Psoas muscle (tissue), 7 donors: ENCODE measurements at regions not wholly inside any gene's neighbourhood (a gene's known extent, or its start where the extent isn't known, plus 50 kb on each side); places are given as distances from the start of the nearest gene placed in this dataset.
"Not testable (repeated sequence)": the region's sequence is repeated elsewhere in the genome, so short reads cannot be mapped to it uniquely, and the experiment has no call there.

Source experiments
- ATAC-seq, 4 donors: fragments of 200-7000 bp; cut with Tn5 transposase; one replicate each; pipeline ENCODE4 v1.9.1; 2020; ENCODE audit warnings: moderate library complexity in 3 of 4, mild to moderate bottlenecking in 2 of 4
- DNase-seq, 2 donors: peaks; one replicate each; pipeline ENCODE4 v3.0.0-alpha.2; 2020
- H3K27ac ChIP-seq: fragments of 200-600 bp; one replicate; pipeline ENCODE4 v1.8.0; 2022
- H3K27me3 ChIP-seq, 3 donors: fragments of 200-600 bp in 1 of 3; one replicate each; pipeline versions ENCODE4 v1.6.1 to v1.8.0; 2013 to 2022; ENCODE audit warnings: low read length in 2 of 3, mild to moderate bottlenecking in 2 of 3, moderate library complexity in 1 of 3; ENCODE audit not compliant: insufficient read depth in 3 of 3
- H3K36me3 ChIP-seq, 2 donors: fragments of 200-600 bp in 1 of 2; one replicate each; pipeline versions ENCODE4 v1.6.1 to v1.8.0; 2013 to 2022; ENCODE audit warnings: low read depth in 1 of 2, mild to moderate bottlenecking in 1 of 2, moderate library complexity in 1 of 2; ENCODE audit not compliant: insufficient read depth in 1 of 2
- H3K4me1 ChIP-seq: fragments of 200-600 bp; one replicate; pipeline ENCODE4 v1.8.0; 2022
- H3K4me3 ChIP-seq: fragments of 200-600 bp; one replicate; pipeline ENCODE4 v1.8.0; 2022; ENCODE audit warnings: mild to moderate bottlenecking
- H3K9me3 ChIP-seq: fragments of 200-600 bp; one replicate; pipeline ENCODE4 v1.8.0; 2022
- WGBS, 3 donors: extraction: QIAGEN DNeasy Blood & Tissue Kit; methylation state at CpG; one replicate each; pipeline versions ENCODE4 v1.1.6 to v1.1.7; 2013; 5-methylcytosine and 5-hydroxymethylcytosine counted together
- intact Hi-C, 2 donors: fragments of 100-400 bp; cut with DNase I; formaldehyde crosslinking; loops; one replicate each; pipeline versions ENCODE4 v1.11.0 to v1.14.2; 2022
- TF ChIP-seq, protein P1 (sequence below): fragments of 200-600 bp; IDR thresholded peaks from one replicate; pipeline ENCODE4 v1.8.0; 2022; ENCODE audit warnings: antibody characterized with exemption
- donor health status: healthy with polysubstance abuse.
- donor health status: DM: no; HTN: no; CAD: no; lungs with moderate emphysema.
- donor health status: Bipolar disorder and iron deficiency.
- donor health status: healthy.
- donor health status: DM: yes; HTN: yes; CAD: no.
- donor health status: DM: no; HTN: no; CAD: no.
- donor health status: DM: yes; HTN: yes; CAD: no.

DNA sequence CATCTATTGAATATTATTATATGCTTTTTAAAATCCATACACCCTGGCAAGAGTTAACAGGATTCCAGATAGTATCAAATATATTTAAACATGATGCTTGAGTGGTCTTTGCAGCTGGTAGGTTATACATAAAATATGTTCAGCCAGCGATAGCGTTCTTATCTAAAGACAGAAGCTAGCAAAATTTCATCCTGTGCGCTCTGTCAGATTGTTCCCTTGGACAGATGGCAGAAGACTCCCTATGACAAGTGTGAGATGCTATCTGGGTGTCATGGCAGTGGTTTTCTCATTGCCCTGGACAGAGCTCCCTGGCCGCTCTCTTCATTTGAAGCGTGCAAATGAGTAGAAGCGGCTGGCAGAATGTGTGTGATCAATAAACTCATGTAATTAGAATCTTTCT lies 175.2 kb upstream of the SOX14 start:
- intact Hi-C loops, result no loop called here

DNA sequence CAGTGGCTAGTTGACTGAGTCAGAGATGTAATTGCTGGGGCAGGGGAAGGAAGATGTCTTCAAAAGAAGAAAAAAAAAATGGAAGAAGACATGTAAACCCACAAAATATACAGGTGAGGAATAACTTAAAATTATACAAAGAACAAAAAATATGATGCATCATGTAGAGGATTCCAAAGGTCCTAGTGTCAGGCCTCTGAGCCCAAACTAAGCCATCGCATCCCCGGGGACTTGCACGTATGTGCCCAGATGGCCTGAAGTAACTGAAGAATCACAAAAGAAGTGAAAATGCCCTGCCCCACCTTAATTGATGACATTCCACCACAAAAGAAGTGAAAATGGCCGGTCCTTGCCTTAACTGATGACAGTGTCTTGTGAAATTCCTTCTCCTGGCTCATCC lies 168.7 kb upstream of the SOX14 start:
- H3K4me3 ChIP-seq, DNase-seq, ATAC-seq, H3K9me3 ChIP-seq, intact Hi-C loops, H3K4me1 ChIP-seq, H3K27ac ChIP-seq, H3K27me3 ChIP-seq, H3K36me3 ChIP-seq: not testable (repeated sequence)
- WGBS, 3 donors, result 60 to 76% (median 67%) methylated on average over 3 of the region's 4 CpGs

More for the DNA sequence above, 175.2 kb upstream of the SOX14 start:
- Histone ChIP-seq H3K4me1 (no peaks in the 10 kb centered on the region), H3K27ac (no peak overlapping the region), H3K36me3 (no peaks in the 10 kb centered on the region), H3K9me3 (no peaks in the 10 kb centered on the region), H3K27me3 (peaks cover 0 to 2% (median 0%) of the 10 kb centered on the region in 3 donors), H3K4me3 (no peak overlapping the region)
- DNase-seq (no peak), ATAC-seq (no peak)
- TF ChIP-seq, protein P1, sequence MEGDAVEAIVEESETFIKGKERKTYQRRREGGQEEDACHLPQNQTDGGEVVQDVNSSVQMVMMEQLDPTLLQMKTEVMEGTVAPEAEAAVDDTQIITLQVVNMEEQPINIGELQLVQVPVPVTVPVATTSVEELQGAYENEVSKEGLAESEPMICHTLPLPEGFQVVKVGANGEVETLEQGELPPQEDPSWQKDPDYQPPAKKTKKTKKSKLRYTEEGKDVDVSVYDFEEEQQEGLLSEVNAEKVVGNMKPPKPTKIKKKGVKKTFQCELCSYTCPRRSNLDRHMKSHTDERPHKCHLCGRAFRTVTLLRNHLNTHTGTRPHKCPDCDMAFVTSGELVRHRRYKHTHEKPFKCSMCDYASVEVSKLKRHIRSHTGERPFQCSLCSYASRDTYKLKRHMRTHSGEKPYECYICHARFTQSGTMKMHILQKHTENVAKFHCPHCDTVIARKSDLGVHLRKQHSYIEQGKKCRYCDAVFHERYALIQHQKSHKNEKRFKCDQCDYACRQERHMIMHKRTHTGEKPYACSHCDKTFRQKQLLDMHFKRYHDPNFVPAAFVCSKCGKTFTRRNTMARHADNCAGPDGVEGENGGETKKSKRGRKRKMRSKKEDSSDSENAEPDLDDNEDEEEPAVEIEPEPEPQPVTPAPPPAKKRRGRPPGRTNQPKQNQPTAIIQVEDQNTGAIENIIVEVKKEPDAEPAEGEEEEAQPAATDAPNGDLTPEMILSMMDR, result no peak
- 71 to 73% (median 73%) methylated on average over 6 of the region's 6 CpGs for WGBS, 3 donors

DNA sequence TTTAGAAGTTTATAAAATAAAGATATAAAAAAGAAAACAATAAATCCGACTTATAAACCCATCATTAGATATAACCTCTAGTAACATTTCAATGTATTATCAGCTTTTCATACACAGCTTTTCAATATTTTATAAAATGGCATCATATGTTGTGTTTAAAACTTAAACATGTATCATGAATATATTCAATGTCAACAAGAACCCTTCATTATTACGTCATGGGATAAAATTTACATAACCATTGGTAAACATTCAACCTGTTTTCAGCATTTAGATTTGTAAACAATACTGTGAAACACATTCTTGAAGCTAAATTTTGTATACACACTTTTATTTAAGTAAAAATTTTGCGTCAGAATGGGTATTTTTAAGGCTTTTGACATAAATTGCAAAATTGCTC lies 153.4 kb upstream of the SOX14 start:
- no peak for ATAC-seq
- Histone ChIP-seq H3K4me1 (no peaks in the 10 kb centered on the region), H3K9me3 (no peaks in the 10 kb centered on the region), H3K36me3 (no peaks in the 10 kb centered on the region), H3K27me3 (no peaks in the 10 kb centered on the region), H3K4me3 (no peak overlapping the region), H3K27ac (no peak overlapping the region)
- TF ChIP-seq, protein P1, result no peak
- intact Hi-C loops, result no loop called here
- WGBS, 3 donors, result 77 to 83% (median 79%) methylated on average over 3 of the region's 3 CpGs
- no peak for DNase-seq

DNA sequence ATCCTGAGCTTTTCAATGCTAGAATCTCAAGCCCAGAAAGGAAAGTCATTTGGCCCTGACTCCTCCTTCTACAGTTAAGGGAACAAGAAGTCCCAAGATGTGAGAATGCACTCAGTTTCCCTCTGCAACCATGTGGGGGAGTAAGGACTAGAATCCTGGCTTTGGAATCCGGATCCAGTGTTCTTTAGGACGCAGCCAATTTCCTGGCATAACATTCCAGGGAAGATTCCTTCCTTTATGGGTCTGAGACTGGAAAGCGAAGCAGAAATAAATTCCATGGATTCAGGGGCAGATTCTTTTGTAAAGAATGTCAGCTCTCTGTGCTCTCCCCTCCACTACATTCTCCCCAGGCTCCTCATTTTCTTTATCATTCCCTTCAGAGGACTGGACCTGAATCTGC lies 151.8 kb upstream of the SOX14 start:
- H3K9me3 ChIP-seq, result no peaks in the 10 kb centered on the region
- H3K36me3 ChIP-seq, result no peaks in the 10 kb centered on the region
- H3K4me1 ChIP-seq, result no peaks in the 10 kb centered on the region
- intact Hi-C loops, result no loop called here
- no peak for ATAC-seq
- no peak overlapping the region for H3K27ac ChIP-seq
- H3K4me3 ChIP-seq, result no peak overlapping the region
- TF ChIP-seq, protein P1, result no peak
- 1 to 3% (median 1%) methylated on average over 3 of the region's 3 CpGs for WGBS, 3 donors
- DNase-seq, result no peak
- no peaks in the 10 kb centered on the region for H3K27me3 ChIP-seq

DNA sequence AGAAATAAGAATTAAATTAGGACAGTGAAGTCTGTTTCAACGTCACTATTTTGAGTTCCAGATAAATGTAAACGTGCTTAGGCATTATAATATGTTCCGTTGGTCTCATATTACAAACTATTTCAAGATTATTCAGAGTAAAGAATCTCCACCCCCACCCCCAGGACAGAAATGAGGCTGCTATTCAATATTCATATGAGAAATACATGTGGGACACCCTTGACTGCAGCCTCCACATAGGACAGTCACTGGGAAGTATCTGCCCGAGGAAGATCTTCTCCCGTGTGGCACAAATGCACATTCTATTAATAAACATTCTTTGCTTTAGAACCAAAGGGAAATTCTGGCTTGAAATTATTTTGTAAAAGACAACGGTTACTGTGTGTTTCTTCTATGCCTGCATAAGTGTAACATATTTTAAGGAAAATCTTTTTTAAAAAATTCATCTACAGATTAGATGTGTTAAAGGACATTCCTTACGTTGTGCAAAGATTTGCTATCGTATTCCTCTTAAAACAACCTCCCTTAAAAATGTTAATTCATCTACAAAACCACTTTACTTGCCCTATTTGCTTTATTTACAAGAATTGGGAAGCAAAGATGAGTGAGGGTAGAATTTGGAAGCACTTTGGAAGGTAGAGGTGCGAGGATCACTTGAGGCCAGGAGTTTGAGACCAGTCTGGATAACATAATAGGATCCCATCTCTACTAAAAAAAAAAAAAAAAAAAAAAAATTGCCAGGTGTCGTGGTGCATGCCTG lies 148.3 kb upstream of the SOX14 start:
- Histone ChIP-seq H3K9me3 (peaks cover 5% of the 10 kb centered on the region), H3K4me3 (no peak overlapping the region), H3K36me3 (no peaks in the 10 kb centered on the region), H3K27ac (no peak overlapping the region), H3K4me1 (no peaks in the 10 kb centered on the region), H3K27me3 (no peaks in the 10 kb centered on the region)
- TF ChIP-seq, protein P1, result no peak
- no peak for ATAC-seq
- 53 to 58% (median 53%) methylated on average over 10 of the region's 10 CpGs for WGBS, 3 donors
- intact Hi-C loops, result no loop called here
- DNase-seq, result no peak
